GM21619 (cell line): ENCODE measurements at regions not wholly inside any gene's neighbourhood (a gene's known extent, or its start where the extent isn't known, plus 50 kb on each side); places are given as distances from the start of the nearest gene placed in this dataset.
A peak's percentile ranks its signal among the peaks of the same experiment; 100 is the strongest.

Experiments used
- ATAC-seq: cut with Tn5 transposase; IDR thresholded peaks from one replicate; pipeline ENCODE4 v1.9.1; 2021; ENCODE audit not compliant: unreplicated experiment

GRCh38 chr1:58993403-58993802 lies 209.6 kb upstream of the JUN start:
- ATAC-seq, result no peak

- no peak for ATAC-seq
Measured at GRCh38 chr1:58994664-58995063, 210.8 kb upstream of the JUN start.

- peak; percentile 88 for ATAC-seq
Measured at GRCh38 chr1:58996341-58997059, 212.7 kb upstream of the JUN start.

GRCh38 chr1:58997060-58997411 lies 213.2 kb upstream of the JUN start:
- ATAC-seq, result peak; percentile 62

GRCh38 chr1:58997637-58998036 lies 213.8 kb upstream of the JUN start:
- ATAC-seq, result no peak

GRCh38 chr1:58999676-59000075 lies 215.8 kb upstream of the JUN start:
- ATAC-seq, result no peak

GRCh38 chr1:59004755-59005154 lies 220.9 kb upstream of the JUN start:
- ATAC-seq, result no peak

- peak; percentile 42 for ATAC-seq
Measured at GRCh38 chr1:59005491-59006288, 221.8 kb upstream of the JUN start.

GRCh38 chr1:59006289-59006658 lies 222.4 kb upstream of the JUN start:
- no peak for ATAC-seq

GRCh38 chr1:59006932-59007331 lies 223.1 kb upstream of the JUN start:
- no peak for ATAC-seq

- ATAC-seq, result peak; percentile 9
Measured at GRCh38 chr1:59007429-59007819, 223.6 kb upstream of the JUN start.

GRCh38 chr1:59007820-59008598 lies 224.2 kb upstream of the JUN start:
- ATAC-seq, result peak; percentile 42

- ATAC-seq, result no peak
Measured at GRCh38 chr1:59008599-59009347, 224.9 kb upstream of the JUN start.

GRCh38 chr1:59011663-59012062 lies 227.8 kb upstream of the JUN start:
- ATAC-seq, result no peak

- ATAC-seq, result no peak
Measured at GRCh38 chr1:59012378-59012777, 228.5 kb upstream of the JUN start.

GRCh38 chr1:59013276-59013927 lies 229.6 kb upstream of the JUN start:
- peak; percentile 61 for ATAC-seq

- no peak for ATAC-seq
Measured at GRCh38 chr1:59013928-59014279, 230.1 kb upstream of the JUN start.

GRCh38 chr1:59014827-59015226 lies 231.0 kb upstream of the JUN start:
- no peak for ATAC-seq

GRCh38 chr1:59015708-59016107 lies 231.9 kb upstream of the JUN start:
- no peak for ATAC-seq

GRCh38 chr1:59016390-59016789 lies 232.5 kb upstream of the JUN start:
- no peak for ATAC-seq
